NCI-H82 treated with DMSO at 0.1 percent for 48 hours (cell line): ENCODE measurements at regions not wholly inside any gene's neighbourhood (a gene's known extent, or its start where the extent isn't known, plus 50 kb on each side); places are given as distances from the start of the nearest gene placed in this dataset.

Source experiments
- DNase-seq: peaks from one replicate; lab custom pipeline; 2025; ENCODE audit not compliant: unreplicated experiment; lab: John Stamatoyannopoulos, UW

GRCh38 chr10:28481968-28482367, 51.0 kb upstream of the WAC start:
- DNase-seq, result no peak
